ENCODE measurements at regions not wholly inside any gene's neighbourhood (a gene's known extent, or its start where the extent isn't known, plus 50 kb on each side); places are given as distances from the start of the nearest gene placed in this dataset.

- no peaks in the 10 kb centered on the region for H3K79me2 ChIP-seq (ENCODE audit: low read depth)
- no peak overlapping the region for H3K4me2 ChIP-seq
- ChIA-PET CTCF (no interaction called here), POLR2A (ENCODE audit: unreplicated experiment) (no interaction called here)
- intact Hi-C loops (cut with micrococcal nuclease; ENCODE audit: unreplicated experiment) = no loop called here
- H4K20me1 ChIP-seq (ENCODE audit: insufficient read depth) = no peaks in the 10 kb centered on the region
- H3K9me2 ChIP-seq (ENCODE audit: insufficient read depth) = no peaks in the 10 kb centered on the region
- peaks cover 74% of the 10 kb centered on the region for H3K27me3 ChIP-seq (ENCODE audit: insufficient read depth, low read depth)
- no peaks in the 10 kb centered on the region for H3F3A ChIP-seq (ENCODE audit: insufficient read depth, low read depth)
- H2AFZ ChIP-seq = no peak overlapping the region
- DNase-seq = no peak
- H3K4me3 ChIP-seq = no peak overlapping the region
- H3K9me3 ChIP-seq (ENCODE audit: insufficient read depth, low read depth) = no peaks in the 10 kb centered on the region
- TF ChIP-seq CTCF (conservative IDR thresholded peaks at IDR 0.05) (no peak), EZH2 (IDR thresholded peaks at IDR 0.05; ENCODE audit: low read depth) (no peak)
- H3K27ac ChIP-seq = no peak overlapping the region
- no peaks in the 10 kb centered on the region for H3K36me3 ChIP-seq (ENCODE audit: low read depth)
- no TSS peak for BruUV-seq (replicated peaks)
- H3K4me1 ChIP-seq (replicated peaks; ENCODE audit: insufficient read depth) = no peaks in the 10 kb centered on the region
Measured at GRCh38 chr17:79441356-79442160, 169.3 kb downstream of the RBFOX3 start.

- Histone ChIP-seq H3K27me3 (ENCODE audit: insufficient read depth, low read depth) (peaks cover 74% of the 10 kb centered on the region), H2AFZ (no peak overlapping the region), H3K4me2 (no peak overlapping the region), H3K9me3 (ENCODE audit: insufficient read depth, low read depth) (no peaks in the 10 kb centered on the region), H3K79me2 (ENCODE audit: low read depth) (no peaks in the 10 kb centered on the region), H3K36me3 (ENCODE audit: low read depth) (no peaks in the 10 kb centered on the region), H3K4me3 (no peak overlapping the region), H4K20me1 (ENCODE audit: insufficient read depth) (no peaks in the 10 kb centered on the region), H3K4me1 (replicated peaks; ENCODE audit: insufficient read depth) (no peaks in the 10 kb centered on the region), H3K27ac (no peak overlapping the region), H3K9me2 (ENCODE audit: insufficient read depth) (no peaks in the 10 kb centered on the region), H3F3A (ENCODE audit: insufficient read depth, low read depth) (no peaks in the 10 kb centered on the region)
- intact Hi-C loops (cut with micrococcal nuclease; ENCODE audit: unreplicated experiment) = no loop called here
- CTCF ChIA-PET = interaction anchor here (0.7 kb wide), 1 partner anchor 269 kb away, joined by 3 read pairs; no protein-coding TSS in a partner anchor
- no TSS peak for BruUV-seq (replicated peaks)
- no peak for DNase-seq
- POLR2A ChIA-PET (ENCODE audit: unreplicated experiment) = no interaction called here
- no peak for TF ChIP-seq EZH2 (IDR thresholded peaks at IDR 0.05; ENCODE audit: low read depth)
- no peak for TF ChIP-seq CTCF (conservative IDR thresholded peaks at IDR 0.05)
Measured at GRCh38 chr17:79440251-79440650, 170.6 kb downstream of the RBFOX3 start.

- Histone ChIP-seq H3K27me3 (ENCODE audit: insufficient read depth, low read depth) (peaks cover 76% of the 10 kb centered on the region), H4K20me1 (ENCODE audit: insufficient read depth) (no peaks in the 10 kb centered on the region), H3K9me2 (ENCODE audit: insufficient read depth) (no peaks in the 10 kb centered on the region), H3K79me2 (ENCODE audit: low read depth) (no peaks in the 10 kb centered on the region), H3K9me3 (ENCODE audit: insufficient read depth, low read depth) (no peaks in the 10 kb centered on the region), H3K4me1 (replicated peaks; ENCODE audit: insufficient read depth) (no peaks in the 10 kb centered on the region), H3F3A (ENCODE audit: insufficient read depth, low read depth) (no peaks in the 10 kb centered on the region), H3K27ac (no peak overlapping the region), H2AFZ (no peak overlapping the region), H3K36me3 (ENCODE audit: low read depth) (no peaks in the 10 kb centered on the region), H3K4me3 (no peak overlapping the region), H3K4me2 (no peak overlapping the region)
- POLR2A ChIA-PET (ENCODE audit: unreplicated experiment) = no interaction called here
- DNase-seq = no peak
- no peak for TF ChIP-seq CTCF (conservative IDR thresholded peaks at IDR 0.05)
- no peak for TF ChIP-seq EZH2 (IDR thresholded peaks at IDR 0.05; ENCODE audit: low read depth)
- no TSS peak for BruUV-seq (replicated peaks)
- CTCF ChIA-PET = interaction anchor here (0.7 kb wide), 1 partner anchor 270 kb away, joined by 3 read pairs; no protein-coding TSS in a partner anchor
- intact Hi-C loops (cut with micrococcal nuclease; ENCODE audit: unreplicated experiment) = no loop called here
Measured at GRCh38 chr17:79439493-79439892, 171.4 kb downstream of the RBFOX3 start.
